ENCODE measurements at regions not wholly inside any gene's neighbourhood (a gene's known extent, or its start where the extent isn't known, plus 50 kb on each side); places are given as distances from the start of the nearest gene placed in this dataset.

- Histone ChIP-seq H3K27ac (no peak overlapping the region), H3K4me3 (replicated peaks in 1 of 3) (no peak overlapping the region), H3K4me1 (no peaks in the 10 kb centered on the region), H3K9me3 (no peaks in the 10 kb centered on the region), H3K36me3 (no peaks in the 10 kb centered on the region), H3K27me3 (no peaks in the 10 kb centered on the region)
- intact Hi-C loops (cut with DNase I): no loop called here
- TF ChIP-seq CTCF (IDR thresholded peaks at IDR 0.05) (no peak), POLR2A (IDR thresholded peaks at IDR 0.05) (no peak)
- DNase-seq: no peak
- WGBS, 2 donors: 89 to 93% methylated on average over 4 of the region's 4 CpGs
Observed at GRCh38 chr10:4693967-4694366, 132.0 kb upstream of the AKR1E2 start.

- intact Hi-C loops (cut with DNase I): no loop called here
- WGBS, 2 donors: 93 to 95% methylated on average over 2 of the region's 2 CpGs
Observed at GRCh38 chr10:4692206-4692605, 133.8 kb upstream of the AKR1E2 start.

GRCh38 chr10:4691776-4692175, 134.2 kb upstream of the AKR1E2 start:
- Histone ChIP-seq H3K9me3 (no peaks in the 10 kb centered on the region), H3K27ac (no peak overlapping the region), H3K27me3 (no peaks in the 10 kb centered on the region), H3K4me3 (replicated peaks in 1 of 3) (no peak overlapping the region), H3K36me3 (no peaks in the 10 kb centered on the region), H3K4me1 (no peaks in the 10 kb centered on the region)
- no peak for TF ChIP-seq CTCF (IDR thresholded peaks at IDR 0.05)
- no peak for TF ChIP-seq POLR2A (IDR thresholded peaks at IDR 0.05)
- intact Hi-C loops (cut with DNase I): no loop called here
- no peak for DNase-seq
- 60 to 77% methylated on average over 4 of the region's 5 CpGs for WGBS, 2 donors

More at GRCh38 chr10:4692206-4692605, 133.8 kb upstream of the AKR1E2 start:
- TF ChIP-seq CTCF (IDR thresholded peaks at IDR 0.05): no peak
- no peak for TF ChIP-seq POLR2A (IDR thresholded peaks at IDR 0.05)
- Histone ChIP-seq H3K27me3 (no peaks in the 10 kb centered on the region), H3K36me3 (no peaks in the 10 kb centered on the region), H3K4me3 (replicated peaks in 1 of 3) (no peak overlapping the region), H3K9me3 (no peaks in the 10 kb centered on the region), H3K27ac (no peak overlapping the region), H3K4me1 (no peaks in the 10 kb centered on the region)
- DNase-seq: no peak

GRCh38 chr10:4691301-4691700, 134.7 kb upstream of the AKR1E2 start:
- no peak for TF ChIP-seq CTCF (IDR thresholded peaks at IDR 0.05)
- TF ChIP-seq POLR2A (IDR thresholded peaks at IDR 0.05): no peak
- no peak overlapping the region for H3K4me3 ChIP-seq (replicated peaks in 1 of 3)
- intact Hi-C loops (cut with DNase I): no loop called here
- H3K36me3 ChIP-seq: no peaks in the 10 kb centered on the region
- H3K4me1 ChIP-seq: no peaks in the 10 kb centered on the region
- no peaks in the 10 kb centered on the region for H3K9me3 ChIP-seq
- H3K27me3 ChIP-seq: no peaks in the 10 kb centered on the region
- 79% methylated on average over 4 of the region's 4 CpGs for WGBS, 2 donors
- no peak overlapping the region for H3K27ac ChIP-seq
- no peak for DNase-seq

GRCh38 chr10:4688601-4689000, 137.4 kb upstream of the AKR1E2 start:
- H3K27me3 ChIP-seq: no peaks in the 10 kb centered on the region
- intact Hi-C loops (cut with DNase I): no loop called here
- H3K4me1 ChIP-seq: no peaks in the 10 kb centered on the region
- WGBS, 2 donors: 61 to 73% methylated on average over 1 of the region's 1 CpG
- H3K9me3 ChIP-seq: no peaks in the 10 kb centered on the region
- no peak overlapping the region for H3K4me3 ChIP-seq (replicated peaks in 1 of 3)
- no peak for DNase-seq
- H3K27ac ChIP-seq: no peak overlapping the region
- no peaks in the 10 kb centered on the region for H3K36me3 ChIP-seq
- TF ChIP-seq POLR2A (IDR thresholded peaks at IDR 0.05): no peak
- no peak for TF ChIP-seq CTCF (IDR thresholded peaks at IDR 0.05)

All from thyroid gland (tissue), 4 donors.